Parathyroid adenoma (tissue), 2 donors: ENCODE measurements at regions not wholly inside any gene's neighbourhood (a gene's known extent, or its start where the extent isn't known, plus 50 kb on each side); places are given as distances from the start of the nearest gene placed in this dataset.

ENCODE experiments used
- H2AFZ ChIP-seq: fragments of 300-600 bp; sonication (generic); one replicate; pipeline ENCODE4 v1.7.0; 2017; ENCODE audit warnings: antibody characterized with exemption, mild to moderate bottlenecking
- H3K27ac ChIP-seq: fragments of 300-600 bp; sonication (generic); one replicate; pipeline ENCODE4 v1.7.0; 2017
- H3K27me3 ChIP-seq: fragments of 300-600 bp; sonication (generic); one replicate; pipeline ENCODE4 v1.7.0; 2017; ENCODE audit warnings: low read length; ENCODE audit not compliant: control insufficient read depth, insufficient read depth
- H3K36me3 ChIP-seq: fragments of 300-600 bp; sonication (generic); one replicate; pipeline ENCODE4 v1.7.0; 2017; ENCODE audit warnings: low read length; ENCODE audit not compliant: control insufficient read depth, insufficient read depth
- H3K4me1 ChIP-seq: fragments of 300-600 bp; sonication (generic); one replicate; pipeline ENCODE4 v1.7.0; 2017; ENCODE audit warnings: control low read depth
- H3K4me2 ChIP-seq: fragments of 300-600 bp; sonication (generic); one replicate; pipeline ENCODE4 v1.7.0; 2017; ENCODE audit warnings: low read length
- H3K4me3 ChIP-seq: fragments of 300-600 bp; sonication (generic); one replicate; pipeline ENCODE4 v1.7.0; 2017; ENCODE audit warnings: low read depth, low read length
- H3K79me2 ChIP-seq: fragments of 300-600 bp; sonication (generic); one replicate; pipeline ENCODE4 v1.7.0; 2017; ENCODE audit warnings: control low read depth
- H3K9ac ChIP-seq: fragments of 300-600 bp; sonication (generic); one replicate; pipeline ENCODE4 v1.7.0; 2017; ENCODE audit warnings: mild to moderate bottlenecking
- H3K9me3 ChIP-seq: fragments of 300-600 bp; sonication (generic); one replicate; pipeline ENCODE4 v1.7.0; 2017; ENCODE audit warnings: low read length; ENCODE audit not compliant: control insufficient read depth
- CTCF ChIP-seq: fragments of 300-600 bp; sonication (generic); IDR thresholded peaks from one replicate; pipeline ENCODE4 v1.7.0; 2017; ENCODE audit warnings: antibody characterized with exemption, mild to moderate bottlenecking
- donor health status: primary hyperparathyroidism.

GRCh38 chr1:172764378-172764777, 105.5 kb downstream of the FASLG start:
- Histone ChIP-seq H3K9me3 (no peaks in the 10 kb centered on the region), H3K27ac (no peak overlapping the region), H2AFZ (no peak overlapping the region), H3K4me3 (no peak overlapping the region), H3K79me2 (no peaks in the 10 kb centered on the region), H3K4me2 (no peak overlapping the region), H3K9ac (no peak overlapping the region), H3K36me3 (no peaks in the 10 kb centered on the region), H3K4me1 (no peaks in the 10 kb centered on the region), H3K27me3 (no peaks in the 10 kb centered on the region)
- TF ChIP-seq CTCF: no peak

DNA sequence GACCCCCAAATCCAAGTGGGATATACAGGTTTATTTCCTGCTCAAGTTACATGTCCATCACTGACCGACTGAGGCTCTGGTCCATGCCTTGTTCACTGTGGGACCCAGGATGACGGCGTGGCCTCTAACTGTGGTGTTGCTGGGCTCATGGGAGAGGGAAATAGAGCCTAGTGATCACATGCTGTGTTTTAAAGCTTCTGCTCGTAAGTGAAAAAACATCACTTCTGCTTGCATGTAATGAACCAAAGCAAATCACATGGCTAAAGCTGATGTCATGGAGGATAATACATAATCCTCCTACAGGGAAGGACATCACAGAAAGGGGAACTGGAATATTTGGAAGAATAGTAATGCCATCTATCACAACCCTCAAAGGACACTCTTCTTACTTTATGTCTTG, 107.6 kb downstream of the FASLG start:
- H3K4me3 ChIP-seq: no peak overlapping the region
- no peak overlapping the region for H2AFZ ChIP-seq
- H3K4me2 ChIP-seq: no peak overlapping the region
- H3K36me3 ChIP-seq: no peaks in the 10 kb centered on the region
- H3K27ac ChIP-seq: no peak overlapping the region
- no peaks in the 10 kb centered on the region for H3K4me1 ChIP-seq
- H3K27me3 ChIP-seq: no peaks in the 10 kb centered on the region
- no peaks in the 10 kb centered on the region for H3K9me3 ChIP-seq
- no peaks in the 10 kb centered on the region for H3K79me2 ChIP-seq
- TF ChIP-seq CTCF: no peak
- H3K9ac ChIP-seq: no peak overlapping the region

GRCh38 chr1:172770071-172770470, 111.2 kb downstream of the FASLG start:
- H3K9ac ChIP-seq: no peak overlapping the region
- no peak overlapping the region for H3K4me3 ChIP-seq
- no peaks in the 10 kb centered on the region for H3K36me3 ChIP-seq
- H3K79me2 ChIP-seq: no peaks in the 10 kb centered on the region
- no peaks in the 10 kb centered on the region for H3K27me3 ChIP-seq
- no peak overlapping the region for H3K4me2 ChIP-seq
- H3K9me3 ChIP-seq: no peaks in the 10 kb centered on the region
- TF ChIP-seq CTCF: no peak
- no peaks in the 10 kb centered on the region for H3K4me1 ChIP-seq
- no peak overlapping the region for H3K27ac ChIP-seq
- no peak overlapping the region for H2AFZ ChIP-seq

DNA sequence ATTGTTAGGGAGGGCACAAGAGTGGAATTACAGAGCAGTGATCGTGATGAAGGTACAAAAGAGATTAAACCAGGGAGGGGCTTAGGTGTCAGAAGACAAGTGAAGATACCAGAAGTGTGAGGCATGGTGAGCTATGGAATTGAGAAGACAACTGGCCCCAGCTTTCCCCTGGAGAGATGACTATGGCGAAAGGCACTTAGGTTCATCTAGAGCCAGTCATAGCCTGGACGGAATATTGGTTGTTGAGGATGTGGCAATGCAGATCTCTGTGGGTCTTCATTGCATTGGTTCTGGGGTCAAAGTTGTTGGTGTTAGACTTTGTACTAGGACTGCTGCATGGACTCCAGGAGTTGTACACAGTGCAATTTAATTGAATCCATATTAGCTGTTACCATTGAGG, 115.7 kb downstream of the FASLG start:
- H3K36me3 ChIP-seq: no peaks in the 10 kb centered on the region
- H3K9ac ChIP-seq: no peak overlapping the region
- H3K4me3 ChIP-seq: no peak overlapping the region
- no peak for TF ChIP-seq CTCF
- no peak overlapping the region for H2AFZ ChIP-seq
- H3K27me3 ChIP-seq: no peaks in the 10 kb centered on the region
- no peak overlapping the region for H3K4me2 ChIP-seq
- no peaks in the 10 kb centered on the region for H3K4me1 ChIP-seq
- H3K27ac ChIP-seq: no peak overlapping the region
- no peaks in the 10 kb centered on the region for H3K79me2 ChIP-seq
- no peaks in the 10 kb centered on the region for H3K9me3 ChIP-seq

- Histone ChIP-seq H3K4me1 (no peaks in the 10 kb centered on the region), H3K4me3 (no peak overlapping the region), H3K9me3 (no peaks in the 10 kb centered on the region), H3K27me3 (no peaks in the 10 kb centered on the region), H3K27ac (no peak overlapping the region), H3K9ac (no peak overlapping the region), H3K79me2 (no peaks in the 10 kb centered on the region), H3K4me2 (no peak overlapping the region), H2AFZ (no peak overlapping the region), H3K36me3 (no peaks in the 10 kb centered on the region)
- no peak for TF ChIP-seq CTCF
These were observed 116.7 kb downstream of the FASLG start for GRCh38 chr1:172775606-172776005.
